ENCODE measurements at regions not wholly inside any gene's neighbourhood (a gene's known extent, or its start where the extent isn't known, plus 50 kb on each side); places are given as distances from the start of the nearest gene placed in this dataset.

DNA sequence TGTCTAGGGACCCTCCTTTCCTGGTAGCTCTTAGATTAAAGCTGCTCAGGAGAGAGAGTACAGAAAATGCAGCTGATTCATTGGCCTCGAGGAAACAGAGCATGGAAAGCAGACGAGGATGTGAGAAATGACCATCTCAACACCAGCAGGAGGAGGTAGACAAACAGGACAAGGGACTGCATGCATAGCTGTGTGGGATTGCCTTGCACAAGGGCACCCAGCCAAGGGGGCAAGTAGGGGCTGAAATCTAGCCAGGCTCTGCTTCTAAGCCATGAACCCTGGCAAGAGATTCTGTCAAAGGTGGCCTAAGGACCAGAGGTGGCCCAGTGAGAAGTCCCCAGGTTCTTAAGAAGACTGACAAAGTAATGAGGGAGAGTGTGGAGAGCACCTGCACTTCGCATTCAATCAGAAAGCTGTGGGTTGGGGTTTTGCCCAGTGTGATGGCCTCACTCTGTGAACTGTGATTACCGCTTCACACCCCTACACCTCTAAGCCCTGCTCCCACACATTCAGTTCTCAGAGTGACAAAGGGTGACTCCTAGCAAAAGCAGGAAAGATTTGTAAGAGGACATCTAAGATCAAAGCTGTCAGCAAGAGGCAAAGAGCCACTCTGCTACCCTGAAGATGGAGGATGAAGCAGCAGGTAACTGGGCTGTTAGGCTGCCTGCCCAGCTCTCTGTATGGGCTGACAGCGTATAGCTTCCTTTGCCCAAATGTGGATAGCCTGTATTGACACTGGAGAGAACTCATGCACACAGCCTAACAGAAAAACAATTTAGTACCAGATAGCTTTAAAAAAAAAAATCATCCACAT, 151.3 kb upstream of the PELI1 start:
- H2AFZ ChIP-seq (ENCODE audit: low read depth, low read length), result no peak overlapping the region
- TF ChIP-seq EZH2 (IDR thresholded peaks at IDR 0.05; ENCODE audit: borderline replicate concordance, insufficient read depth, low read length, poor library complexity, severe bottlenecking) (no peak), MXI1 (conservative IDR thresholded peaks at IDR 0.05; ENCODE audit: poor library complexity, severe bottlenecking) (no peak), SMC3 (conservative IDR thresholded peaks at IDR 0.05; ENCODE audit: poor library complexity) (no peak), POLR2AphosphoS5 (IDR thresholded peaks at IDR 0.05) (no peak), TAF1 (IDR thresholded peaks at IDR 0.05; ENCODE audit: low read depth) (no peak), RAD21 (conservative IDR thresholded peaks at IDR 0.05) (no peak), EP300 (conservative IDR thresholded peaks at IDR 0.05; ENCODE audit: poor library complexity, severe bottlenecking) (no peak)
- TF ChIP-seq, protein P1, sequence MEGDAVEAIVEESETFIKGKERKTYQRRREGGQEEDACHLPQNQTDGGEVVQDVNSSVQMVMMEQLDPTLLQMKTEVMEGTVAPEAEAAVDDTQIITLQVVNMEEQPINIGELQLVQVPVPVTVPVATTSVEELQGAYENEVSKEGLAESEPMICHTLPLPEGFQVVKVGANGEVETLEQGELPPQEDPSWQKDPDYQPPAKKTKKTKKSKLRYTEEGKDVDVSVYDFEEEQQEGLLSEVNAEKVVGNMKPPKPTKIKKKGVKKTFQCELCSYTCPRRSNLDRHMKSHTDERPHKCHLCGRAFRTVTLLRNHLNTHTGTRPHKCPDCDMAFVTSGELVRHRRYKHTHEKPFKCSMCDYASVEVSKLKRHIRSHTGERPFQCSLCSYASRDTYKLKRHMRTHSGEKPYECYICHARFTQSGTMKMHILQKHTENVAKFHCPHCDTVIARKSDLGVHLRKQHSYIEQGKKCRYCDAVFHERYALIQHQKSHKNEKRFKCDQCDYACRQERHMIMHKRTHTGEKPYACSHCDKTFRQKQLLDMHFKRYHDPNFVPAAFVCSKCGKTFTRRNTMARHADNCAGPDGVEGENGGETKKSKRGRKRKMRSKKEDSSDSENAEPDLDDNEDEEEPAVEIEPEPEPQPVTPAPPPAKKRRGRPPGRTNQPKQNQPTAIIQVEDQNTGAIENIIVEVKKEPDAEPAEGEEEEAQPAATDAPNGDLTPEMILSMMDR (IDR thresholded peaks at IDR 0.05; ENCODE audit: poor library complexity, severe bottlenecking), result no peak
- H3K36me3 ChIP-seq (ENCODE audit: insufficient read depth, low read length), result no peaks in the 10 kb centered on the region
- H3K4me3 ChIP-seq (ENCODE audit: low read length), result no peak overlapping the region
- no peaks in the 10 kb centered on the region for H3K9me2 ChIP-seq (ENCODE audit: insufficient read depth, low read length)
- H3K79me2 ChIP-seq (replicated peaks; ENCODE audit: insufficient read depth, low read length), result no peaks in the 10 kb centered on the region
- no peaks in the 10 kb centered on the region for H3K27me3 ChIP-seq (ENCODE audit: insufficient read depth, low read depth, low read length)
- no peaks in the 10 kb centered on the region for H3F3A ChIP-seq (ENCODE audit: insufficient read depth, low read length, poor library complexity, severe bottlenecking)
- H4K20me1 ChIP-seq (ENCODE audit: insufficient read depth), result no peaks in the 10 kb centered on the region
- H3K9me3 ChIP-seq (ENCODE audit: low read length), result no peaks in the 10 kb centered on the region
- no peak overlapping the region for H3K9ac ChIP-seq (ENCODE audit: low read length)
- no peak overlapping the region for H3K4me2 ChIP-seq (ENCODE audit: low read length)
- H3K27ac ChIP-seq (ENCODE audit: low read length), result no peak overlapping the region

DNA sequence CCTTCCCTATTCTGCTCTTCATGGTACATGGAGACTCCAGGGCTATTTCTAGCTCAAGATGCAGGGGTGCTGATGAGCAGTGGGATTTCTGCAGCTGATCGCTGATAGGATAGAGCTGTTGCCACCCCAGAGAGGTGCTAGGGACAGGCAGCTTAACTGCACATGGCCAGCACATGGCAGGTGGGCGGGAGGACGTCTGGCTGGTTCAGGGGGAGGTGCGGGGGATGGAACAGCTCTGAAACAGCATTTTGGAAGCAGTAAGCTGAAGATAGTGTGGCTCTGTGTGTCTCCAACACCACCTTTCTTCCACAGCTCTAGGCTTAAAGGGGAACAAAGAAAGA, 151.9 kb upstream of the PELI1 start:
- Histone ChIP-seq H3F3A (ENCODE audit: insufficient read depth, low read length, poor library complexity, severe bottlenecking) (no peaks in the 10 kb centered on the region), H3K27me3 (ENCODE audit: insufficient read depth, low read depth, low read length) (no peaks in the 10 kb centered on the region), H3K9ac (ENCODE audit: low read length) (no peak overlapping the region), H3K36me3 (ENCODE audit: insufficient read depth, low read length) (no peaks in the 10 kb centered on the region), H3K79me2 (replicated peaks; ENCODE audit: insufficient read depth, low read length) (no peaks in the 10 kb centered on the region), H3K4me2 (ENCODE audit: low read length) (no peak overlapping the region), H3K27ac (ENCODE audit: low read length) (no peak overlapping the region), H2AFZ (ENCODE audit: low read depth, low read length) (no peak overlapping the region), H3K4me3 (ENCODE audit: low read length) (no peak overlapping the region), H3K9me3 (ENCODE audit: low read length) (no peaks in the 10 kb centered on the region), H4K20me1 (ENCODE audit: insufficient read depth) (no peaks in the 10 kb centered on the region), H3K9me2 (ENCODE audit: insufficient read depth, low read length) (no peaks in the 10 kb centered on the region)
- TF ChIP-seq MXI1 (conservative IDR thresholded peaks at IDR 0.05; ENCODE audit: poor library complexity, severe bottlenecking) (peak; percentile 20), POLR2AphosphoS5 (IDR thresholded peaks at IDR 0.05) (no peak)

DNA sequence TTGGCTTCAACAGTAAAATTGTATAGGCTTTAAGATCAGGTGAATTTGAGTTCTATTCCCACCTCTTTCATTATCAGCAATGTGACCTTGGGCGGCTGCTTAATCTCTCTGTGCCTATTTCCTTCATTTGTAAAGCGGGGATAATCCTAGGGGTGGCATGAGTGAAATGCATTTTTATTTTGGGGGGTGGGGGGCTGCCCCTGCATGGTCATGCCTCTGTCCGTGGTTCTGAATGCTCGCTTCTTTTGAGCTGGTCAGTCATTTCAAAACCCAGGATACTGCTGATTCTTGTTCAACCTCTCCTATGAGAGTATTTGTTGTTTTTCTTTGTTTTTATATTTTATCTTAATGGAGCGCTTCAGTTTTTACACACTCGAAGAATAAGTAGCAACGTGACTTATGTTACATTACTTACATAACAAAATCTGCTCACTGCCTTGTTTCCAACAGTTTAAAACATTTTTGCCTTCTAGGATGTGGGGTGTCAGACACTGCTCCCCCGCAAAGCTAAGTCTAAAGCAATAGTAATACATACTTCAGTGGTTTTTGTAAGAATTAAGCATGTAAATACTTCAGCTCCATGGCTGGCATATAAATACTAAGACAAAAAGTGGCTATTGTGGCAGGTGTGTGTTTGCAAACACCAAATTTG, 152.6 kb upstream of the PELI1 start:
- no peaks in the 10 kb centered on the region for H3K9me3 ChIP-seq (ENCODE audit: low read length)
- no peak overlapping the region for H3K9ac ChIP-seq (ENCODE audit: low read length)
- no peaks in the 10 kb centered on the region for H3K36me3 ChIP-seq (ENCODE audit: insufficient read depth, low read length)
- TF ChIP-seq, protein P1 (IDR thresholded peaks at IDR 0.05; ENCODE audit: poor library complexity, severe bottlenecking), result no peak
- TF ChIP-seq POLR2AphosphoS5 (IDR thresholded peaks at IDR 0.05) (no peak), EP300 (conservative IDR thresholded peaks at IDR 0.05; ENCODE audit: poor library complexity, severe bottlenecking) (no peak), TAF1 (IDR thresholded peaks at IDR 0.05; ENCODE audit: low read depth) (no peak), MXI1 (conservative IDR thresholded peaks at IDR 0.05; ENCODE audit: poor library complexity, severe bottlenecking) (no peak), SMC3 (conservative IDR thresholded peaks at IDR 0.05; ENCODE audit: poor library complexity) (no peak), RAD21 (conservative IDR thresholded peaks at IDR 0.05) (no peak)
- TF ChIP-seq, protein P2, sequence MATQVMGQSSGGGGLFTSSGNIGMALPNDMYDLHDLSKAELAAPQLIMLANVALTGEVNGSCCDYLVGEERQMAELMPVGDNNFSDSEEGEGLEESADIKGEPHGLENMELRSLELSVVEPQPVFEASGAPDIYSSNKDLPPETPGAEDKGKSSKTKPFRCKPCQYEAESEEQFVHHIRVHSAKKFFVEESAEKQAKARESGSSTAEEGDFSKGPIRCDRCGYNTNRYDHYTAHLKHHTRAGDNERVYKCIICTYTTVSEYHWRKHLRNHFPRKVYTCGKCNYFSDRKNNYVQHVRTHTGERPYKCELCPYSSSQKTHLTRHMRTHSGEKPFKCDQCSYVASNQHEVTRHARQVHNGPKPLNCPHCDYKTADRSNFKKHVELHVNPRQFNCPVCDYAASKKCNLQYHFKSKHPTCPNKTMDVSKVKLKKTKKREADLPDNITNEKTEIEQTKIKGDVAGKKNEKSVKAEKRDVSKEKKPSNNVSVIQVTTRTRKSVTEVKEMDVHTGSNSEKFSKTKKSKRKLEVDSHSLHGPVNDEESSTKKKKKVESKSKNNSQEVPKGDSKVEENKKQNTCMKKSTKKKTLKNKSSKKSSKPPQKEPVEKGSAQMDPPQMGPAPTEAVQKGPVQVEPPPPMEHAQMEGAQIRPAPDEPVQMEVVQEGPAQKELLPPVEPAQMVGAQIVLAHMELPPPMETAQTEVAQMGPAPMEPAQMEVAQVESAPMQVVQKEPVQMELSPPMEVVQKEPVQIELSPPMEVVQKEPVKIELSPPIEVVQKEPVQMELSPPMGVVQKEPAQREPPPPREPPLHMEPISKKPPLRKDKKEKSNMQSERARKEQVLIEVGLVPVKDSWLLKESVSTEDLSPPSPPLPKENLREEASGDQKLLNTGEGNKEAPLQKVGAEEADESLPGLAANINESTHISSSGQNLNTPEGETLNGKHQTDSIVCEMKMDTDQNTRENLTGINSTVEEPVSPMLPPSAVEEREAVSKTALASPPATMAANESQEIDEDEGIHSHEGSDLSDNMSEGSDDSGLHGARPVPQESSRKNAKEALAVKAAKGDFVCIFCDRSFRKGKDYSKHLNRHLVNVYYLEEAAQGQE (IDR thresholded peaks at IDR 0.05; ENCODE audit: borderline replicate concordance), result no peak
- H2AFZ ChIP-seq (ENCODE audit: low read depth, low read length), result no peak overlapping the region
- H3K79me2 ChIP-seq (replicated peaks; ENCODE audit: insufficient read depth, low read length), result no peaks in the 10 kb centered on the region
- no peaks in the 10 kb centered on the region for H3K27me3 ChIP-seq (ENCODE audit: insufficient read depth, low read depth, low read length)
- H4K20me1 ChIP-seq (ENCODE audit: insufficient read depth), result no peaks in the 10 kb centered on the region
- H3K4me2 ChIP-seq (ENCODE audit: low read length), result no peak overlapping the region
- H3K27ac ChIP-seq (ENCODE audit: low read length), result no peak overlapping the region
- H3K9me2 ChIP-seq (ENCODE audit: insufficient read depth, low read length), result no peaks in the 10 kb centered on the region
- H3F3A ChIP-seq (ENCODE audit: insufficient read depth, low read length, poor library complexity, severe bottlenecking), result no peaks in the 10 kb centered on the region
- no peak overlapping the region for H3K4me3 ChIP-seq (ENCODE audit: low read length)
